Lung (tissue), 11 donors: ENCODE measurements at regions not wholly inside any gene's neighbourhood (a gene's known extent, or its start where the extent isn't known, plus 50 kb on each side); places are given as distances from the start of the nearest gene placed in this dataset.

Experiments
- ATAC-seq: fragments of 200-7000 bp; cut with Tn5 transposase; one replicate; pipeline ENCODE4 v1.9.1; 2020; ENCODE audit warnings: moderate number of reproducible peaks; ENCODE audit not compliant: insufficient read depth, low FRiP score
- DNase-seq, 3 donors: peaks; one replicate each; pipeline ENCODE4 v3.0.0-alpha.2; 2013 to 2017
- H3K27ac ChIP-seq, 2 donors: one replicate each; pipeline ENCODE4 v1.5.1; 2013; ENCODE audit warnings: mild to moderate bottlenecking in 2 of 2, moderate library complexity in 2 of 2, control low read depth in 1 of 2, inconsistent platforms in 1 of 2, low read depth in 1 of 2, low read length in 1 of 2
- H3K27me3 ChIP-seq, 3 donors: one replicate each; pipeline ENCODE4 v1.5.1; 2013; ENCODE audit warnings: low read length in 2 of 3; ENCODE audit not compliant: control insufficient read depth in 3 of 3, insufficient read depth in 3 of 3
- H3K36me3 ChIP-seq, 4 donors: one replicate each; pipeline ENCODE4 v1.5.1; 2013; ENCODE audit warnings: low read length in 4 of 4, mild to moderate bottlenecking in 1 of 4, moderate library complexity in 1 of 4; ENCODE audit not compliant: control insufficient read depth in 4 of 4, insufficient read depth in 4 of 4
- H3K4me1 ChIP-seq, 5 donors: one replicate each; pipeline ENCODE4 v1.5.1; 2013; ENCODE audit warnings: low read length in 5 of 5, mild to moderate bottlenecking in 2 of 5, moderate library complexity in 1 of 5; ENCODE audit not compliant: control insufficient read depth in 5 of 5, insufficient read depth in 5 of 5
- H3K4me3 ChIP-seq: one replicate; pipeline ENCODE4 v1.5.1; 2013; ENCODE audit warnings: mild to moderate bottlenecking, control low read depth, moderate library complexity
- H3K9ac ChIP-seq, 2 donors: one replicate each; pipeline ENCODE4 v1.5.1; 2013; ENCODE audit warnings: low read length in 2 of 2, control low read depth in 1 of 2; ENCODE audit not compliant: insufficient read depth in 1 of 2
- H3K9me3 ChIP-seq, 4 donors: one replicate each; pipeline ENCODE4 v1.5.1; 2013; ENCODE audit warnings: low read length in 3 of 4, mild to moderate bottlenecking in 1 of 4, moderate library complexity in 1 of 4; ENCODE audit not compliant: control insufficient read depth in 4 of 4, insufficient read depth in 3 of 4
- WGBS, 2 donors: extraction: QIAGEN DNeasy Blood & Tissue Kit; methylation state at CpG; one replicate each; pipeline ENCODE4 v1.1.7; 2013; 5-methylcytosine and 5-hydroxymethylcytosine counted together
- TF ChIP-seq, protein P1 (sequence below): IDR thresholded peaks from 2 replicates; pipeline ENCODE4 v1.5.1; 2012; ENCODE audit warnings: mild to moderate bottlenecking; ENCODE audit errors: control extremely low read depth, extremely low read depth
- donor health status: control.
- donor health status: control.
- donor health status: Bipolar disorder and iron deficiency.
- donor health status: healthy.
- donor health status: DM: yes; HTN: yes; CAD: no.

DNA sequence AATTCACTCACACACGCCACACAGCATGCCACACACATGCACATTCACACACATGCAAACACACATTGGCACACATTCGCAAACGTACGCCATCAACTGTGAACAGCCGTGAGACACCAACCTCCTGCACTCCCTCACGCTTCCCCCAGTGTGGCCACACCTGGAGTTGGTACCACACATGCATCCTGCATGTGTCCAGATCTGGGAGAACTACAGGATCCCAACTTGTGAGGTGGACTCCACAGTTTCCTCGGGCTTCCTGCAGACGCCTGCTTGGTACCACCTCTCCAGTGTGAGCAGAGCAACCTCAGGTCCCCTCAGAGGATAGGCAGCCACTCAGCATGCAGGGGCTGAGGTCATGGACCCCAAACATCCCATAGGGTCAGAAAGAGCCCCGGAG, 239.0 kb downstream of the EIPR1 start:
- no peak overlapping the region for H3K4me3 ChIP-seq
- no peak overlapping the region for H3K9ac ChIP-seq
- no peaks in the 10 kb centered on the region for H3K27me3 ChIP-seq
- no peak for DNase-seq
- ATAC-seq: no peak
- no peaks in the 10 kb centered on the region for H3K36me3 ChIP-seq
- H3K4me1 ChIP-seq: no peaks in the 10 kb centered on the region
- peaks cover 0 to 10% (median 2%) of the 10 kb centered on the region in 4 donors for H3K9me3 ChIP-seq
- WGBS, 2 donors: 89% methylated on average over 9 of the region's 9 CpGs
- no peak overlapping the region for H3K27ac ChIP-seq
- TF ChIP-seq, protein P1, sequence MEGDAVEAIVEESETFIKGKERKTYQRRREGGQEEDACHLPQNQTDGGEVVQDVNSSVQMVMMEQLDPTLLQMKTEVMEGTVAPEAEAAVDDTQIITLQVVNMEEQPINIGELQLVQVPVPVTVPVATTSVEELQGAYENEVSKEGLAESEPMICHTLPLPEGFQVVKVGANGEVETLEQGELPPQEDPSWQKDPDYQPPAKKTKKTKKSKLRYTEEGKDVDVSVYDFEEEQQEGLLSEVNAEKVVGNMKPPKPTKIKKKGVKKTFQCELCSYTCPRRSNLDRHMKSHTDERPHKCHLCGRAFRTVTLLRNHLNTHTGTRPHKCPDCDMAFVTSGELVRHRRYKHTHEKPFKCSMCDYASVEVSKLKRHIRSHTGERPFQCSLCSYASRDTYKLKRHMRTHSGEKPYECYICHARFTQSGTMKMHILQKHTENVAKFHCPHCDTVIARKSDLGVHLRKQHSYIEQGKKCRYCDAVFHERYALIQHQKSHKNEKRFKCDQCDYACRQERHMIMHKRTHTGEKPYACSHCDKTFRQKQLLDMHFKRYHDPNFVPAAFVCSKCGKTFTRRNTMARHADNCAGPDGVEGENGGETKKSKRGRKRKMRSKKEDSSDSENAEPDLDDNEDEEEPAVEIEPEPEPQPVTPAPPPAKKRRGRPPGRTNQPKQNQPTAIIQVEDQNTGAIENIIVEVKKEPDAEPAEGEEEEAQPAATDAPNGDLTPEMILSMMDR: no peak

DNA sequence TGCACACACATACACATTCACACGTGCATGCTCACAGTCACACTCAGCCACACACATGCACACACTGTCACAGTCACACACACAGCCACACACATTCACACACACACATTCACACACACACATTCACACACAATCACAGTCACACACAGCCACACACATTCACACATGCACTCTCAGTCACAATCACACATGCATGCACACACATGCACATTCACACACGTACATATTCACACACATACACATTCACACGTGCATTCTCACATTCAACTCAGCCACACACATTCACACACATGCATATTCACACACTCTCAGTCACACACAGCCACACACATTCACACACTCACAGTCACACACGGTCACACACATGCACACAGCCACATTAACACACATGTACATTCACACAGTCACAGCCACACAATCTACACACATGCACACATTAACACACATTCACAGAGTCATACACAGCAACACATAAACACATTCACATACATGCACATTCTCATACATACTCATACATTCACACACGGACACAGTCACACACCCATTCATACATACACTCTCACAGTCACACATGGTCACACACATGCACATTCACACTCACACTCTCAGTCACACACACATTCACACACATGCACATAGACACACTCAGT, 239.8 kb downstream of the EIPR1 start:
- H3K4me3 ChIP-seq: no peak overlapping the region
- ATAC-seq: no peak
- 86 to 93% methylated on average over 5 of the region's 5 CpGs for WGBS, 2 donors
- no peak overlapping the region for H3K9ac ChIP-seq
- TF ChIP-seq, protein P1: no peak
- no peaks in the 10 kb centered on the region for H3K4me1 ChIP-seq
- no peak for DNase-seq
- no peaks in the 10 kb centered on the region for H3K27me3 ChIP-seq
- peaks cover 0 to 11% (median 2%) of the 10 kb centered on the region in 4 donors for H3K9me3 ChIP-seq
- H3K27ac ChIP-seq: no peak overlapping the region
- no peaks in the 10 kb centered on the region for H3K36me3 ChIP-seq

DNA sequence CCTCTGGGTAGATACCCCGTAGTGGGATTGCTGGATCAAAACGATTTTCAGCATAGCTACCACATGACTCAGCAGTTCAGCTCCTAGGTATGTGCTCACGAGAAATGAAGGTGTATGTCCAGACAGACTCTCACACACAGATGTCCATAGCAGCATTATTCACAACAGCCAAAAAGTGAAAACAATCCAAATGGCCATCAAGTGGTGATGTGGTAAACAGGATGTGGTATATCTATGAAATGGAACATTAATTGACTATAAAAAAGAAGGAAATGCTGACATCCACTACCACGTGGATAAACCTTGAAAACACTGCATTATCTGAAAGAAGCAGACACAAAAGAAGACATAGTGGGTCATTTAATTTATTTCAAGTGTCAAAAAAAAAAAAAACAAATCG, 241.9 kb downstream of the EIPR1 start:
- Histone ChIP-seq H3K36me3 (no peaks in the 10 kb centered on the region), H3K4me1 (peaks cover 0 to 11% (median 0%) of the 10 kb centered on the region in 5 donors), H3K4me3 (no peak overlapping the region), H3K27me3 (no peaks in the 10 kb centered on the region), H3K27ac (no peak overlapping the region), H3K9ac (no peak overlapping the region), H3K9me3 (peaks cover 0 to 15% (median 2%) of the 10 kb centered on the region in 4 donors)
- TF ChIP-seq, protein P1: no peak
- ATAC-seq: no peak
- no peak for DNase-seq
- WGBS, 2 donors: 86 to 90% methylated on average over 5 of the region's 5 CpGs
